Nephron (organoid): ENCODE measurements at regions not wholly inside any gene's neighbourhood (a gene's known extent, or its start where the extent isn't known, plus 50 kb on each side); places are given as distances from the start of the nearest gene placed in this dataset.

Experiments used
- H3K27ac Mint-ChIP-seq, 3 experiments: 2 replicates each; pipeline ENCODE4 v1.8.0; 2020; ENCODE audit warnings: mixed read lengths in 3 of 3, mild to moderate bottlenecking in 2 of 3, moderate library complexity in 1 of 3
- H3K27me3 Mint-ChIP-seq: 2 replicates; pipeline ENCODE4 v1.8.0; 2021; ENCODE audit warnings: low read depth, mild to moderate bottlenecking, moderate library complexity, mixed read lengths
- H3K36me3 Mint-ChIP-seq: 2 replicates; pipeline ENCODE4 v1.8.0; 2020; ENCODE audit warnings: low read depth, mixed read lengths
- H3K4me1 Mint-ChIP-seq: 2 replicates; pipeline ENCODE4 v1.8.0; 2020; ENCODE audit warnings: mixed read lengths
- H3K4me3 Mint-ChIP-seq, 3 experiments: 2 replicates each; pipeline ENCODE4 v1.8.0; 2020; ENCODE audit warnings: mild to moderate bottlenecking in 3 of 3, mixed read lengths in 3 of 3, moderate library complexity in 2 of 3
- H3K9me3 Mint-ChIP-seq: 2 replicates; pipeline ENCODE4 v1.8.0; 2020; ENCODE audit warnings: mixed read lengths
- TF ChIP-seq, protein P1 (sequence below), 3 experiments: fragments of 200-600 bp; sonication (generic); IDR thresholded peaks; one replicate each; pipeline ENCODE4 v1.5.0; 2021; ENCODE audit warnings: antibody characterized with exemption in 3 of 3; ENCODE audit not compliant: unreplicated experiment in 3 of 3

DNA sequence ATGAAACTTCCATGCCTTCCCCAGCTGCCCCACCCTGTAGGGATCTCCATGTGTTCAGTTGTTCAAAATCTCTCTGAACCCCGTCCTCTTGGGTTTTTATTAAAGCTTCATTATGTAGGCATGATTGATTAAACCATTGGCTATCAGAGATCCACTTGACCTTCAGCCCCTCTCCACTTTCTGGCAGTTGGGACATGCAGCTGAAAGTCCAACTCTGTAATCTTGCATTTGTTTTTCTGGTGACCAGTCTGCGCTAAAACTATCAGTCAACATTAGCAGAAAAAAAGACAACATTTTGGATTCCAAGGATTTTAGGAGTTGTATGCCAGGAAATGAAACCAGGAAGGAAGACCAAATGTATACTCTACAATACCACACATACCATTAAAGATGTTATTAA lies 1115.1 kb downstream of the XPNPEP1 start:
- no peak overlapping the region for H3K4me3 Mint-ChIP-seq
- no peaks in the 10 kb centered on the region for H3K4me1 Mint-ChIP-seq
- no peak overlapping the region for H3K27ac Mint-ChIP-seq
- H3K9me3 Mint-ChIP-seq = no peaks in the 10 kb centered on the region
- TF ChIP-seq, protein P1, sequence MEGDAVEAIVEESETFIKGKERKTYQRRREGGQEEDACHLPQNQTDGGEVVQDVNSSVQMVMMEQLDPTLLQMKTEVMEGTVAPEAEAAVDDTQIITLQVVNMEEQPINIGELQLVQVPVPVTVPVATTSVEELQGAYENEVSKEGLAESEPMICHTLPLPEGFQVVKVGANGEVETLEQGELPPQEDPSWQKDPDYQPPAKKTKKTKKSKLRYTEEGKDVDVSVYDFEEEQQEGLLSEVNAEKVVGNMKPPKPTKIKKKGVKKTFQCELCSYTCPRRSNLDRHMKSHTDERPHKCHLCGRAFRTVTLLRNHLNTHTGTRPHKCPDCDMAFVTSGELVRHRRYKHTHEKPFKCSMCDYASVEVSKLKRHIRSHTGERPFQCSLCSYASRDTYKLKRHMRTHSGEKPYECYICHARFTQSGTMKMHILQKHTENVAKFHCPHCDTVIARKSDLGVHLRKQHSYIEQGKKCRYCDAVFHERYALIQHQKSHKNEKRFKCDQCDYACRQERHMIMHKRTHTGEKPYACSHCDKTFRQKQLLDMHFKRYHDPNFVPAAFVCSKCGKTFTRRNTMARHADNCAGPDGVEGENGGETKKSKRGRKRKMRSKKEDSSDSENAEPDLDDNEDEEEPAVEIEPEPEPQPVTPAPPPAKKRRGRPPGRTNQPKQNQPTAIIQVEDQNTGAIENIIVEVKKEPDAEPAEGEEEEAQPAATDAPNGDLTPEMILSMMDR (IDR thresholded peaks at IDR 0.05; ENCODE audit: unreplicated experiment in 3 of 3) = no peak
- peaks cover 4% of the 10 kb centered on the region for H3K27me3 Mint-ChIP-seq
- no peaks in the 10 kb centered on the region for H3K36me3 Mint-ChIP-seq

- no peaks in the 10 kb centered on the region for H3K9me3 Mint-ChIP-seq
- H3K27me3 Mint-ChIP-seq = peaks cover 4% of the 10 kb centered on the region
- H3K36me3 Mint-ChIP-seq = no peaks in the 10 kb centered on the region
- TF ChIP-seq, protein P1 (IDR thresholded peaks at IDR 0.05; ENCODE audit: unreplicated experiment in 3 of 3) = no peak
- H3K4me3 Mint-ChIP-seq = no peak overlapping the region
- no peak overlapping the region for H3K27ac Mint-ChIP-seq
- H3K4me1 Mint-ChIP-seq = no peaks in the 10 kb centered on the region
These were observed 1121.4 kb downstream of the XPNPEP1 start for GRCh38 chr10:108801775-108802517.

DNA sequence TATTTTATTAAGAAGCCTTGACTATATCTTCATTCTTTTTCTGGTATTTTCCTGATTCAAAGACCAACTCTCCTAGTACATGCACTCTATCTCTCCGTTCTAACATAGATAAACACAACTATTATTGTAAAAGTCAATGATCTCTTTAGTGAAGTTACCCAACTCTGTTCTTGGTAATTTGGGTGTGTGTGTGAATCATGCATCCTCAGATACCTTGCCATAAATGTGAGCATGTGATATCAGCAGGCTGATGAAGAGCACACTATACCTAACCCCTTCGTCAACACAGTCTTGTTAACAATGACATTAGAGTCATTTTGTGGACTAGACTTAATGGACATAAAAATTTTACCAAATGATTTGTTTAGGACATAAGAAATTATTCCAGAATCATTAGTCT lies 1122.1 kb downstream of the XPNPEP1 start:
- Mint-ChIP-seq H3K4me1 (no peaks in the 10 kb centered on the region), H3K36me3 (no peaks in the 10 kb centered on the region), H3K4me3 (no peak overlapping the region), H3K27me3 (peaks cover 4% of the 10 kb centered on the region), H3K9me3 (peaks cover 5% of the 10 kb centered on the region), H3K27ac (no peak overlapping the region)
- TF ChIP-seq, protein P1 (IDR thresholded peaks at IDR 0.05; ENCODE audit: unreplicated experiment in 3 of 3) = no peak

- Mint-ChIP-seq H3K4me3 (no peak overlapping the region), H3K27ac (no peak overlapping the region), H3K36me3 (no peaks in the 10 kb centered on the region), H3K4me1 (no peaks in the 10 kb centered on the region), H3K27me3 (no peaks in the 10 kb centered on the region), H3K9me3 (peaks cover 15% of the 10 kb centered on the region)
- TF ChIP-seq, protein P1 (IDR thresholded peaks at IDR 0.05; ENCODE audit: unreplicated experiment in 3 of 3) = no peak
These were observed 1125.7 kb downstream of the XPNPEP1 start for GRCh38 chr10:108797573-108797972.

DNA sequence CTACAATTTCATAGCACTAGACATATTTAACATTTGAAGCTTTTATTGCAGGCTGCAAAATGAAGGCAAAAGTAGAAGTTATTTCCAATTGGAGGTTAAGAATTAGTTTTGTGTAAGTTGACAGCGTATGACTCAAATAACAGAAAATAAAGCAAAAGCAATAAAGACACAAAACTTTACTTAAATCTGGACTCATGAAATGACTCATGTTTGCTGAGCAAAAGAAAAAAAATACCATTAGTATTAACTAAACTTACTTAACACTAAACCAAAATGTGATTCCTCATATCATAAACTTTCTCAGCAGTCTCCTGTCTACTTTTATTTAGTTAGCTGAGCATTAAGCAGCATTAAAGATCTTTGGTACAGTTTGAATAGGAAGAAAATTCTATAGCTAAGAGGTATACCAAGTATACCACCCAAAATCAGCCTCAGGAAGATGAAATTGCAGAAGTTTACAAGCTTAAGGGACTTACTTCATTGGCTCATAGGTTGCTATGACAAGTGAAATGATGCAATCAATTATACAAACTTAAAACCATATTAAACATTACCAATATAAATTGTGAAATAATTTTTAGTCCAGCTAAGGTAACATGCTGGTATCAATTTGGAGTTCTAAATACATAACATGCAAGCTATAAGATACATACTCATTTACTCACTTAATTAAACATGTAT lies 1131.4 kb downstream of the XPNPEP1 start:
- Mint-ChIP-seq H3K9me3 (peaks cover 17% of the 10 kb centered on the region), H3K4me1 (no peaks in the 10 kb centered on the region), H3K4me3 (no peak overlapping the region), H3K27me3 (no peaks in the 10 kb centered on the region), H3K27ac (no peak overlapping the region), H3K36me3 (no peaks in the 10 kb centered on the region)
- TF ChIP-seq, protein P1 (IDR thresholded peaks at IDR 0.05; ENCODE audit: unreplicated experiment in 3 of 3) = no peak
